GM13976 (cell line): ENCODE measurements at regions not wholly inside any gene's neighbourhood (a gene's known extent, or its start where the extent isn't known, plus 50 kb on each side); places are given as distances from the start of the nearest gene placed in this dataset.

Experiments
- DNase-seq: peaks from one replicate; pipeline ENCODE4 v3.0.0; 2012; ENCODE audit warnings: low spot score
- in situ Hi-C: fragments of 300-500 bp; cut with MboI; formaldehyde crosslinking; loops from one replicate; pipeline ENCODE4 v1.12.0; 2022; ENCODE audit warnings: low sequenced_read_pairs, mixed read lengths, inconsistent platforms; ENCODE audit not compliant: unreplicated experiment
- TF ChIP-seq, protein P1 (sequence below): IDR thresholded peaks from 2 replicates; pipeline ENCODE4 v1.5.1; 2012; ENCODE audit warnings: borderline replicate concordance, mild to moderate bottlenecking; ENCODE audit not compliant: insufficient read depth; ENCODE audit errors: extremely low read depth, missing control alignments, control extremely low read depth

GRCh38 chr16:74166456-74166855 lies 130.2 kb upstream of the PSMD7 start:
- DNase-seq: no peak
- in situ Hi-C loops: no loop called here
- TF ChIP-seq, protein P1, sequence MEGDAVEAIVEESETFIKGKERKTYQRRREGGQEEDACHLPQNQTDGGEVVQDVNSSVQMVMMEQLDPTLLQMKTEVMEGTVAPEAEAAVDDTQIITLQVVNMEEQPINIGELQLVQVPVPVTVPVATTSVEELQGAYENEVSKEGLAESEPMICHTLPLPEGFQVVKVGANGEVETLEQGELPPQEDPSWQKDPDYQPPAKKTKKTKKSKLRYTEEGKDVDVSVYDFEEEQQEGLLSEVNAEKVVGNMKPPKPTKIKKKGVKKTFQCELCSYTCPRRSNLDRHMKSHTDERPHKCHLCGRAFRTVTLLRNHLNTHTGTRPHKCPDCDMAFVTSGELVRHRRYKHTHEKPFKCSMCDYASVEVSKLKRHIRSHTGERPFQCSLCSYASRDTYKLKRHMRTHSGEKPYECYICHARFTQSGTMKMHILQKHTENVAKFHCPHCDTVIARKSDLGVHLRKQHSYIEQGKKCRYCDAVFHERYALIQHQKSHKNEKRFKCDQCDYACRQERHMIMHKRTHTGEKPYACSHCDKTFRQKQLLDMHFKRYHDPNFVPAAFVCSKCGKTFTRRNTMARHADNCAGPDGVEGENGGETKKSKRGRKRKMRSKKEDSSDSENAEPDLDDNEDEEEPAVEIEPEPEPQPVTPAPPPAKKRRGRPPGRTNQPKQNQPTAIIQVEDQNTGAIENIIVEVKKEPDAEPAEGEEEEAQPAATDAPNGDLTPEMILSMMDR: no peak

DNA sequence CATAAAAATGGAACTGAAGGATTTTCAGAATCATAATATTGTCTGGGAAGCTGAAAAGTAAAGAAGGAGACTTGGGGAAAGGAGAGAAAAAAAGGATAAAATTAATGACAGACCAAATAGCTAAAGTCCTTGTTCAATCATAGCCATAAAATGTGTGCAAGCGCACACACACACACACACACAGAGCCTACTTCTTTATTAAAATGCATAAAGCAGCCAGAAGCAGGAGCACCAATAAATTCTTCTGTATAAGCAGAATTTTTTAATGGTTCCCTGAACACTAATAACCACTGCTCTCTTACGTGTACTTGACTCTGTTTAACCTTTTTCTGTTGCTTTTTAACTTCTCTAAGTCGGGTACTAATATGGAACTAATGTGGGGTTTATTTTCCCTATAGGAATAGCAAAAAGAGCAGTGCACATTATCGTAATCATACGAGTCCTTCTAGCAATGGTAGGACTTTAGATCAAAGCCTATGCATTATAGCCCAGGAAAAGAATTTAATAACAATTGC lies 131.0 kb upstream of the PSMD7 start:
- in situ Hi-C loops: no loop called here
- TF ChIP-seq, protein P1: no peak
- no peak for DNase-seq

DNA sequence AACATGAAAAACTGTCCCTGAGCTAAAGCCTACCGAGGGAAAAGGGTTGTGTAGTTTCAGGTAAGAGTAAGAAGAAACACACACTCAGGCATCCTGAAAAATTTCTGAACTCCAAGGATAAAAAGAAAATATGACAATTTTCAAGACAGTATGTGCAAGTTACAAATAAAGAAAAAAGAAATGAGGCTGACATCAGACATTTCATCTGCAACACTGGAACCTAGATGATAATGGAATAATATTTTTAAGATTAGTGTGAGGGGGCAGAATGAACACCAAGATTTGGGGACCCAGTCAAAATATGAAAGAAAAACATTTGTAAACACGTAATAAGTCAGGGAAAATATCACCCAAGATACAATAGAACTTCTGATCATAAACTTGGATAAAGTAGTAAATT lies 135.9 kb upstream of the PSMD7 start:
- TF ChIP-seq, protein P1: no peak
- in situ Hi-C loops: no loop called here
- DNase-seq: no peak

DNA sequence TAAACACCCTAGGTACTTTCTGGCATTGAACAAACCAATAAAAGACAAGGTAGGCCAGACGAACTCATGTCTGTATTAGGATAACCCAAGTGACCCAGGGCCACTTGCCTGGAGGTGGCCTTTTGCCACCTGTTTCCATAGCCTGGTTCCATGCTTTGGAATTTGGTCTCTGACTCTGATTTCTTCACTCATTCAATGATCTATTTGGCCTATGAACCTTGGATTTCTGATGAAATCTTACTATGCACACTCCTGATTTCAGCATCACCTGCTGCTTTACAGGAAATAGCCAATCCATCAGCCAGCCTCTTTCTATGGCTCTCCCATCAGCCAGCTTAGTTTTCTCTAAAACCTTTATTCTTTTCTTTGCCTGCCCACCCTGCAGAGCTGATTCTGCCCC lies 142.8 kb upstream of the PSMD7 start:
- DNase-seq: no peak
- in situ Hi-C loops: no loop called here
- TF ChIP-seq, protein P1: no peak

GRCh38 chr16:74146643-74147042 lies 150.0 kb upstream of the PSMD7 start:
- in situ Hi-C loops: no loop called here
- TF ChIP-seq, protein P1: no peak
- DNase-seq: no peak

- DNase-seq: no peak
- in situ Hi-C loops: no loop called here
- TF ChIP-seq, protein P1: no peak
Measured at GRCh38 chr16:74143171-74143570, 153.4 kb upstream of the PSMD7 start.

GRCh38 chr16:74141015-74141414 lies 155.6 kb upstream of the PSMD7 start:
- in situ Hi-C loops: no loop called here
- TF ChIP-seq, protein P1: no peak
- no peak for DNase-seq
